ENCODE measurements at regions not wholly inside any gene's neighbourhood (a gene's known extent, or its start where the extent isn't known, plus 50 kb on each side); places are given as distances from the start of the nearest gene placed in this dataset.

DNA sequence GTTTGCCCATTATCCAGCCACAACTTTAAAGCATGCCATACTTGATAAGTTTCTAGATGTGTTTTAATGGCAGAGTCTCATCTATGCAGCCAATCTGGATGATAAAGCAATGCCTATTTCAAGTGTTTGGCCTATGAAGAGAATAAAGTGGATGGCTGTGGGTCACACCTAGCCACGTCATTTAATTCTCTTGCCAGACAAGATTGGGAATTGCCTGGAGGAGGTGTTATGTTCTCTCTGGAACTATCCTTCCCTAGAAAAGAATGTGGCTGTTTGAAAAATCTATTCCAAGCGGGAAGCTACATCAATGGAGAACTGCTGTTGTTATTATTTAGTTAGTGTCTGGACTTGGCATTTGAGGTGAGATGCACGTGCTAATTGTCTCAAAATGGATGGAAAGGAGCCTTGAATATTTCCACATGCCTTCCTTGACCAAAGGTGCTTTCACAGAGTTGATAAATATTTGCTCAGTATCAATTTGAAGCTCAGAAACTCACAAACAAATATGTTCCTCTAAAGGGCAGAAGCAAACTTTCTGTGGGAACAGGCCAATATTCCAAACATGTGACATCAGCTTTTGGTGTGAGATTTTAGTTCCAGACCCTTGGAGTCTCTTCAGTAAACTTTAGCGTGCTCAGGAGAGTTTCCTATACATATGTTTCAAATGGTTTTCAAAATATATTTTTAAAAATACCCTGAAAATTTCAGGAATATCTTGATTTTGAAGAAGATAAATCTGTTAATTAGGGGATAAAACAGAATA is 510.6 kb upstream of the SGO1 start:
- no peak overlapping the region for H3K27ac ChIP-seq
- ChIA-PET CTCF (no interaction called here), POLR2A (ENCODE audit: low non-redundant PET) (no interaction called here)
- TF ChIP-seq, protein P1, sequence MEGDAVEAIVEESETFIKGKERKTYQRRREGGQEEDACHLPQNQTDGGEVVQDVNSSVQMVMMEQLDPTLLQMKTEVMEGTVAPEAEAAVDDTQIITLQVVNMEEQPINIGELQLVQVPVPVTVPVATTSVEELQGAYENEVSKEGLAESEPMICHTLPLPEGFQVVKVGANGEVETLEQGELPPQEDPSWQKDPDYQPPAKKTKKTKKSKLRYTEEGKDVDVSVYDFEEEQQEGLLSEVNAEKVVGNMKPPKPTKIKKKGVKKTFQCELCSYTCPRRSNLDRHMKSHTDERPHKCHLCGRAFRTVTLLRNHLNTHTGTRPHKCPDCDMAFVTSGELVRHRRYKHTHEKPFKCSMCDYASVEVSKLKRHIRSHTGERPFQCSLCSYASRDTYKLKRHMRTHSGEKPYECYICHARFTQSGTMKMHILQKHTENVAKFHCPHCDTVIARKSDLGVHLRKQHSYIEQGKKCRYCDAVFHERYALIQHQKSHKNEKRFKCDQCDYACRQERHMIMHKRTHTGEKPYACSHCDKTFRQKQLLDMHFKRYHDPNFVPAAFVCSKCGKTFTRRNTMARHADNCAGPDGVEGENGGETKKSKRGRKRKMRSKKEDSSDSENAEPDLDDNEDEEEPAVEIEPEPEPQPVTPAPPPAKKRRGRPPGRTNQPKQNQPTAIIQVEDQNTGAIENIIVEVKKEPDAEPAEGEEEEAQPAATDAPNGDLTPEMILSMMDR (conservative IDR thresholded peaks at IDR 0.05; ENCODE audit: low read depth), result no peak
- DNase-seq (ENCODE audit: low spot score), result no peak

DNA sequence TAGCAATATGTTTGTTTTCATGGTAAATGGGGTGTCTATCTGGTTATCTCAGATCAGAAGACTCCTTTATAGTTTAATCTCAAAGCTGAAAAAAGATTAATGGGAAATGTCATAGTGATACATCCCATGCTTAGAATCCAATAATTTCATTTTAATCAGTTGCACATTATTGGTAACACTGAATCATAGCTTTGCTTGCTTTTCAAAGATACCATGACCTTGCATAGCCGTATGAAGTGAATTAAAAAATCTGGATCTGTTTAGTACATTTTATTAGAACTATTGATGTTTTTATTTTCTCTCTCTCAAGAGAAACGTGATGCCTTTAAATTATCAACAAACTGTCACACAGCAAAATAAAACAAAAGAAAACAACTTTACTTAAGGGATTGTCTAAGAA is 506.7 kb upstream of the SGO1 start:
- CTCF ChIA-PET, result no interaction called here
- POLR2A ChIA-PET (ENCODE audit: low non-redundant PET), result no interaction called here
- no peak for DNase-seq (ENCODE audit: low spot score)
- H3K27ac ChIP-seq, result no peak overlapping the region
- TF ChIP-seq, protein P1 (conservative IDR thresholded peaks at IDR 0.05; ENCODE audit: low read depth), result no peak

DNA sequence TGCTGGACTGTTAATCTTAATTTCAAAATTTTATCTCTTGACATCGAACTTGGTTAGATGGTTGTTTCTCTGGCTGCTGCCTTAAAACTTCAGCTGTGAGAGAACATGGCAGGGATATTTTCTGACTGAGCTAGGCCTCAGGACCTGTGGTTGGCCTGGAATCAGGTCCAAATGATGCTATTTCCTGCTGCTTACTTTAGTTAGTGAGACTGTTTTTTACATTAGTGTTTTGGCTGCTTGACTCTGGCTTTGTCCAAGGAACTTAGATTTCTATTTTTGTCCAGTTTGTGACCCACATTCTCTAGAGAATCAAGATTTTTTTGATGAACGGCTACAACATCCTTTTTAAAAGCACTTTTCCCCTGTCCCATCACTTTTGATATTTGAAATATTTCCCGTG is 497.9 kb upstream of the SGO1 start:
- no peak for DNase-seq (ENCODE audit: low spot score)
- H3K27ac ChIP-seq, result no peak overlapping the region
- ChIA-PET POLR2A (ENCODE audit: low non-redundant PET) (no interaction called here), CTCF (no interaction called here)
- TF ChIP-seq, protein P1 (conservative IDR thresholded peaks at IDR 0.05; ENCODE audit: low read depth), result no peak

DNA sequence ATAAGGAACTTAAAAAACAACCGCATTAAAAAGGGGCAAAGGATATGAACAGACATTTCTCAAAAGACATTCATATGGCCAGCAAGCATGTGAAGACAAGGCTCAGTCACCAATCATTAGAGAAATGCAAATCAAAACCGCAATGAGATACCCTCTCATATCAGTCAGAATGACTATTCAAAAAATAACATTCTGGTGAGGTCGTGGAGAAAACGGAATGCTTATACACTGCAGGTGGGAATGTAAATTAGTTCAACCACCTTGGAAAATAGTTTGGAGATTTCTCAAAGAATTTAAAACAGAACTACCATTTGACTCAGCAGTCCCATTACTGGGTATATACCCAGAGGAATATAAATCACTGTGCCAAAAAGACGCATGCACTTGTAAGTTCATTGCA is 496.6 kb upstream of the SGO1 start:
- no peak overlapping the region for H3K27ac ChIP-seq
- ChIA-PET CTCF (no interaction called here), POLR2A (ENCODE audit: low non-redundant PET) (no interaction called here)
- TF ChIP-seq, protein P1 (conservative IDR thresholded peaks at IDR 0.05; ENCODE audit: low read depth), result no peak
- DNase-seq (ENCODE audit: low spot score), result no peak

DNA sequence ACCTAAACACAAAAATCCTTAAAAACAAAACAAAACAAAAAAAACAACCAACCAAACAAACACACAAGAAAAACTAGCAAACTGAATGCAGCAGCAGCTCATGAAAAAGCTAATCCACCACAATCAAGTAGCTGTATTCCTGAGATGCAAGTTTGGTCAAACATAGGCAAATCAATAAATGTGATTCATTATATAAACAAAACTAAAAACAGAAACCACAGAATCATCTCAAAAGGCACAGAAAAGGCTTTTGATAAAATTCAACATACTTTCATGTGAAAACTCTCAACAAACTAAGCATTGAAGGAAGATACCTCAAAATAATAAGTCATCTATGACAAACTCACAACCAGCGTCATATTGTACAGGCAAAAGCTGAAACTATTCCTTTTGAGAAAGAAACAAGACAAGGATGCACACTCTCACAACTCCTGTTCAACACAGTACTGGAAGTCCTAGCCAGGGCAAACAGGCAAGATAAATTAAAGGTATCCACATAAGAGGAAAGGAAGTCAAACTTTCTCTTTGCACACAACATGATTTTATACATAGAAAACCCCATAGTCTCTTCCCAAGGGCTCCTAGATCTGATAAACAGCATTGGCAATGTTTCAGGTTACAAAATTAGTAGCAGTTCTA is 495.1 kb upstream of the SGO1 start:
- H3K27ac ChIP-seq, result no peak overlapping the region
- TF ChIP-seq, protein P1 (conservative IDR thresholded peaks at IDR 0.05; ENCODE audit: low read depth), result no peak

DNA sequence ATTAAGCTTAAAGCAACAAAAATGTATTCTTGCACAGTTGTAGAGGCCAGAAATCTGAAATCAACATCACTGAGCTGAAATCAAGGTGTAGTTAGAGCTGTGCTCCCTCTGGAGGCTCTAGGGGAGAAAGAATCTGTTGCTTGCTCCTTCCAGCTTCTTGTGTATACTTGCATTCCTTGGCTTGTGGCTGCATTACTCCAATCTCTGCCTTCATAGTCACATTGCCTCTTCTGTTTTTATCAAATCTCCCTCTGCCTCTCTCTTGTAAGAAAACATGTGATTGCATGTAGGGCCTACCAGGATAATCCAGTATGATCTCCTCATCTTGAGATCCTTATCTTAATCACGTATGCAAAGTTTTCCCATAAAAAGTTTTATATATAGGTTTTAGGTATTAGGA is 487.9 kb upstream of the SGO1 start:
- CTCF ChIA-PET, result no interaction called here
- no peak overlapping the region for H3K27ac ChIP-seq
- TF ChIP-seq, protein P1 (conservative IDR thresholded peaks at IDR 0.05; ENCODE audit: low read depth), result no peak
- no peak for DNase-seq (ENCODE audit: low spot score)
- POLR2A ChIA-PET (ENCODE audit: low non-redundant PET), result no interaction called here

More for the DNA sequence above, 495.1 kb upstream of the SGO1 start:
- POLR2A ChIA-PET (ENCODE audit: low non-redundant PET), result no interaction called here
- DNase-seq (ENCODE audit: low spot score), result no peak
- CTCF ChIA-PET, result no interaction called here
